H1 (cell line): ENCODE measurements at regions not wholly inside any gene's neighbourhood (a gene's known extent, or its start where the extent isn't known, plus 50 kb on each side); places are given as distances from the start of the nearest gene placed in this dataset.

Experiments used
- CHD1 ChIP-seq: IDR thresholded peaks from 2 replicates; pipeline ENCODE4 v1.6.1; 2012; ENCODE audit warnings: low read depth, low read length, improper control_type of control experiment
- GTF2F1 ChIP-seq: IDR thresholded peaks from 2 replicates; pipeline ENCODE4 v1.6.1; 2012; ENCODE audit warnings: low read depth, low read length, improper control_type of control experiment, borderline replicate concordance
- KDM5A ChIP-seq: fragments of 200-600 bp; IDR thresholded peaks from 2 replicates; pipeline ENCODE4 v1.7.1; 2012; ENCODE audit warnings: mild to moderate bottlenecking, low read length, inconsistent platforms, mixed read lengths
- NANOG ChIP-seq: IDR thresholded peaks from 2 replicates; pipeline ENCODE4 v1.6.1; 2011; ENCODE audit warnings: low read length, low read depth, mild to moderate bottlenecking, inconsistent platforms; ENCODE audit not compliant: insufficient read depth, poor library complexity, severe bottlenecking
- PHF8 ChIP-seq: fragments of 200-600 bp; sonication (generic); conservative IDR thresholded peaks from 2 replicates; pipeline ENCODE4 v1.7.1; 2012; ENCODE audit warnings: low read depth, mild to moderate bottlenecking, inconsistent platforms, low read length, moderate library complexity
- RAD21 ChIP-seq, 2 experiments: IDR thresholded peaks in 1 of 2; conservative IDR thresholded peaks in 1 of 2; 2 replicates each; pipeline ENCODE4 v1.6.1; 2011; ENCODE audit warnings: low read depth in 2 of 2, low read length in 2 of 2, improper control_type of control experiment in 1 of 2, inconsistent platforms in 1 of 2, mild to moderate bottlenecking in 1 of 2, moderate library complexity in 1 of 2
- RXRA ChIP-seq: IDR thresholded peaks from 2 replicates; pipeline ENCODE4 v1.6.1; 2011; ENCODE audit warnings: low read depth, mild to moderate bottlenecking, low read length, moderate library complexity; ENCODE audit not compliant: insufficient read depth
- SIRT6 ChIP-seq: IDR thresholded peaks from one replicate; pipeline ENCODE4 v1.7.1; 2012; ENCODE audit warnings: low read length, inconsistent platforms
- SP1 ChIP-seq: IDR thresholded peaks from 2 replicates; pipeline ENCODE4 v1.6.1; 2011; ENCODE audit warnings: low read depth, low read length

GRCh38 chr9:135227641-135228251 lies 140.3 kb downstream of the OLFM1 start (continued):
- no peak for TF ChIP-seq NANOG
- TF ChIP-seq KDM5A: no peak
- no peak for TF ChIP-seq PHF8
- no peak for TF ChIP-seq GTF2F1
- no peak for TF ChIP-seq SIRT6
- no peak for TF ChIP-seq RAD21 (IDR thresholded peaks at IDR 0.05 in 1 of 2, conservative IDR thresholded peaks at IDR 0.05 in 1 of 2; ENCODE audit: low read depth in 2 of 2, low read length in 2 of 2)
- TF ChIP-seq SP1: no peak
- no peak for TF ChIP-seq CHD1
- no peak for TF ChIP-seq RXRA
